NOMO-1 treated with dmso at 0.1 percent for 144 hours (cell line): ENCODE measurements at regions not wholly inside any gene's neighbourhood (a gene's known extent, or its start where the extent isn't known, plus 50 kb on each side); places are given as distances from the start of the nearest gene placed in this dataset.

Source experiments
- DNase-seq: peaks from one replicate; lab custom pipeline; 2025; ENCODE audit not compliant: unreplicated experiment; lab: John Stamatoyannopoulos, UW

GRCh38 chr2:71926876-71927756, 220.5 kb downstream of the CYP26B1 start:
- DNase-seq, result no peak

- DNase-seq, result no peak
These were observed 221.6 kb downstream of the CYP26B1 start for GRCh38 chr2:71926089-71926447.

GRCh38 chr2:71925268-71926088, 222.2 kb downstream of the CYP26B1 start:
- no peak for DNase-seq

- peak; percentile 34 for DNase-seq
These were observed 223.7 kb downstream of the CYP26B1 start for GRCh38 chr2:71923887-71924533.

- DNase-seq, result no peak
These were observed 224.5 kb downstream of the CYP26B1 start for GRCh38 chr2:71923143-71923525.

GRCh38 chr2:71922499-71923142, 225.0 kb downstream of the CYP26B1 start:
- no peak for DNase-seq

GRCh38 chr2:71922091-71922490, 225.6 kb downstream of the CYP26B1 start:
- no peak for DNase-seq

GRCh38 chr2:71920819-71921218, 226.8 kb downstream of the CYP26B1 start:
- DNase-seq, result peak; percentile 77

- DNase-seq, result no peak
These were observed 228.0 kb downstream of the CYP26B1 start for GRCh38 chr2:71919708-71920107.

GRCh38 chr2:71910277-71910676, 237.4 kb downstream of the CYP26B1 start:
- no peak for DNase-seq

- no peak for DNase-seq
These were observed 238.9 kb downstream of the CYP26B1 start for GRCh38 chr2:71908798-71909197.

GRCh38 chr2:71907503-71907902, 240.2 kb downstream of the CYP26B1 start:
- no peak for DNase-seq

GRCh38 chr2:71906357-71906973, 241.2 kb downstream of the CYP26B1 start:
- no peak for DNase-seq

- no peak for DNase-seq
These were observed 242.5 kb downstream of the CYP26B1 start for GRCh38 chr2:71905205-71905604.

- no peak for DNase-seq
These were observed 243.8 kb downstream of the CYP26B1 start for GRCh38 chr2:71903841-71904240.

GRCh38 chr2:71901466-71901865, 246.2 kb downstream of the CYP26B1 start:
- no peak for DNase-seq

GRCh38 chr2:71898851-71899681, 248.6 kb downstream of the CYP26B1 start:
- DNase-seq, result no peak

- DNase-seq, result no peak
These were observed 249.3 kb downstream of the CYP26B1 start for GRCh38 chr2:71898375-71898774.

GRCh38 chr2:71897836-71898235, 249.8 kb downstream of the CYP26B1 start:
- DNase-seq, result no peak

GRCh38 chr2:71897137-71897480, 250.6 kb downstream of the CYP26B1 start:
- DNase-seq, result no peak
